DMS53 treated with DMSO at 0.1 percent for 48 hours (cell line): ENCODE measurements at regions not wholly inside any gene's neighbourhood (a gene's known extent, or its start where the extent isn't known, plus 50 kb on each side); places are given as distances from the start of the nearest gene placed in this dataset.
"Not testable (repeated sequence)": the region's sequence is repeated elsewhere in the genome, so short reads cannot be mapped to it uniquely, and the experiment has no call there.

Experiments used
- DNase-seq: peaks from one replicate; lab custom pipeline; 2025; ENCODE audit not compliant: unreplicated experiment; lab: John Stamatoyannopoulos, UW

- DNase-seq = no peak
These were observed 103.1 kb upstream of the CLINT1 start for GRCh38 chr5:157961896-157962590.

- no peak for DNase-seq
These were observed 102.2 kb upstream of the CLINT1 start for GRCh38 chr5:157961176-157961575.

GRCh38 chr5:157959370-157959769, 100.4 kb upstream of the CLINT1 start:
- DNase-seq = no peak

GRCh38 chr5:157956271-157956885, 97.4 kb upstream of the CLINT1 start:
- DNase-seq = peak; percentile 26

GRCh38 chr5:157955541-157956172, 96.7 kb upstream of the CLINT1 start:
- no peak for DNase-seq

GRCh38 chr5:157952374-157952685, 93.4 kb upstream of the CLINT1 start:
- no peak for DNase-seq

GRCh38 chr5:157951673-157952373, 92.9 kb upstream of the CLINT1 start:
- DNase-seq = no peak

GRCh38 chr5:157949520-157949919, 90.6 kb upstream of the CLINT1 start:
- DNase-seq = no peak

GRCh38 chr5:157948738-157949410, 89.9 kb upstream of the CLINT1 start:
- DNase-seq = peak; percentile 94

- DNase-seq = no peak
These were observed 88.2 kb upstream of the CLINT1 start for GRCh38 chr5:157947156-157947555.

GRCh38 chr5:157945822-157946221, 86.9 kb upstream of the CLINT1 start:
- DNase-seq = not testable (repeated sequence)

- no peak for DNase-seq
These were observed 86.0 kb upstream of the CLINT1 start for GRCh38 chr5:157944938-157945337.

- no peak for DNase-seq
These were observed 85.2 kb upstream of the CLINT1 start for GRCh38 chr5:157944077-157944633.

- no peak for DNase-seq
These were observed 83.7 kb upstream of the CLINT1 start for GRCh38 chr5:157942595-157942994.

GRCh38 chr5:157941616-157942015, 82.7 kb upstream of the CLINT1 start:
- DNase-seq = no peak

GRCh38 chr5:157938101-157938500, 79.2 kb upstream of the CLINT1 start:
- not testable (repeated sequence) for DNase-seq

- DNase-seq = not testable (repeated sequence)
These were observed 78.0 kb upstream of the CLINT1 start for GRCh38 chr5:157936776-157937501.

GRCh38 chr5:157934600-157934999, 75.7 kb upstream of the CLINT1 start:
- DNase-seq = no peak

GRCh38 chr5:157933005-157933404, 74.1 kb upstream of the CLINT1 start:
- DNase-seq = no peak

GRCh38 chr5:157930710-157931109, 71.8 kb upstream of the CLINT1 start:
- no peak for DNase-seq
